Hematopoietic multipotent progenitor cell treated with erythropoietin and hydrocortisone succinate and interleukin-3 and kit ligand, for 4 days (in vitro differentiated cells): ENCODE measurements at regions not wholly inside any gene's neighbourhood (a gene's known extent, or its start where the extent isn't known, plus 50 kb on each side); places are given as distances from the start of the nearest gene placed in this dataset.
A peak's percentile ranks its signal among the peaks of the same experiment; 100 is the strongest.

Experiments
- DNase-seq: peaks from one replicate; pipeline ENCODE4 v3.0.0-alpha.2; 2015

GRCh38 chr13:68099631-68100030 lies 869.5 kb upstream of the PCDH9 start:
- no peak for DNase-seq

GRCh38 chr13:68081061-68081460 lies 850.9 kb upstream of the PCDH9 start:
- DNase-seq, result peak; percentile 70

- no peak for DNase-seq
These were observed 848.7 kb upstream of the PCDH9 start for GRCh38 chr13:68078874-68079273.

- no peak for DNase-seq
These were observed 848.3 kb upstream of the PCDH9 start for GRCh38 chr13:68078469-68078868.

GRCh38 chr13:68076046-68076445 lies 845.9 kb upstream of the PCDH9 start:
- no peak for DNase-seq

GRCh38 chr13:68066879-68067513 lies 836.9 kb upstream of the PCDH9 start:
- no peak for DNase-seq

- DNase-seq, result peak; percentile 59
These were observed 834.0 kb upstream of the PCDH9 start for GRCh38 chr13:68064001-68064770.

- DNase-seq, result no peak
These were observed 833.0 kb upstream of the PCDH9 start for GRCh38 chr13:68063181-68063580.

GRCh38 chr13:68057836-68058235 lies 827.7 kb upstream of the PCDH9 start:
- no peak for DNase-seq

- peak; percentile 3 for DNase-seq
These were observed 826.9 kb upstream of the PCDH9 start for GRCh38 chr13:68056816-68057710.

- no peak for DNase-seq
These were observed 821.8 kb upstream of the PCDH9 start for GRCh38 chr13:68051910-68052309.

- DNase-seq, result no peak
These were observed 820.6 kb upstream of the PCDH9 start for GRCh38 chr13:68050761-68051160.

GRCh38 chr13:68048802-68049359 lies 818.7 kb upstream of the PCDH9 start:
- DNase-seq, result no peak

GRCh38 chr13:68047889-68048288 lies 817.8 kb upstream of the PCDH9 start:
- DNase-seq, result no peak

- no peak for DNase-seq
These were observed 816.8 kb upstream of the PCDH9 start for GRCh38 chr13:68046903-68047302.

GRCh38 chr13:68030152-68030809 lies 800.1 kb upstream of the PCDH9 start:
- no peak for DNase-seq

GRCh38 chr13:68028701-68029100 lies 798.6 kb upstream of the PCDH9 start:
- no peak for DNase-seq

- DNase-seq, result no peak
These were observed 797.2 kb upstream of the PCDH9 start for GRCh38 chr13:68027306-68027705.

GRCh38 chr13:68026077-68026476 lies 795.9 kb upstream of the PCDH9 start:
- DNase-seq, result no peak

- DNase-seq, result no peak
These were observed 795.5 kb upstream of the PCDH9 start for GRCh38 chr13:68025604-68026003.

- DNase-seq, result no peak
These were observed 793.9 kb upstream of the PCDH9 start for GRCh38 chr13:68023838-68024581.

GRCh38 chr13:68019901-68020300 lies 789.8 kb upstream of the PCDH9 start:
- no peak for DNase-seq
